Uterus (tissue), 3 donors: ENCODE measurements at regions not wholly inside any gene's neighbourhood (a gene's known extent, or its start where the extent isn't known, plus 50 kb on each side); places are given as distances from the start of the nearest gene placed in this dataset.

Experiments used
- DNase-seq, 2 donors: peaks; one replicate each; pipeline ENCODE4 v3.0.0-alpha.2; 2019 to 2020
- H3K27ac ChIP-seq, 2 donors: fragments of 200-600 bp; sonication (generic); 1 replicate in 1 of 2; 2 replicates in 1 of 2; pipeline ENCODE4 v1.5.1; 2016 to 2018
- H3K27me3 ChIP-seq, 2 donors: fragments of 200-600 bp; sonication (generic); one replicate each; pipeline ENCODE4 v1.5.1; 2018 to 2019; ENCODE audit warnings: control low read depth in 1 of 2
- H3K36me3 ChIP-seq, 2 donors: fragments of 200-600 bp; sonication (generic); one replicate each; pipeline ENCODE4 v1.5.1; 2019; ENCODE audit warnings: control low read depth in 1 of 2
- H3K4me1 ChIP-seq, 2 donors: fragments of 200-600 bp; sonication (generic); one replicate each; pipeline ENCODE4 v1.5.1; 2018 to 2019; ENCODE audit warnings: control low read depth in 1 of 2
- H3K4me3 ChIP-seq, 2 donors: fragments of 200-600 bp; sonication (generic); 1 replicate in 1 of 2; 2 replicates in 1 of 2; pipeline ENCODE4 v1.5.1; 2018 to 2019; ENCODE audit warnings: mild to moderate bottlenecking in 1 of 2
- H3K9me3 ChIP-seq, 2 donors: fragments of 200-600 bp; sonication (generic); one replicate each; pipeline ENCODE4 v1.5.1; 2019; ENCODE audit warnings: control low read depth in 1 of 2
- CTCF ChIP-seq, 4 experiments: fragments of 200-600 bp in 2 of 4; fragments of 450-650 bp in 2 of 4; sonication (generic) in 2 of 4; IDR thresholded peaks; one replicate each; pipeline ENCODE4 v1.5.1; 2016 to 2019; ENCODE audit warnings: antibody characterized with exemption in 4 of 4, mild to moderate bottlenecking in 2 of 4, moderate library complexity in 1 of 4
- POLR2A ChIP-seq, 2 donors: fragments of 450-650 bp; IDR thresholded peaks; one replicate each; pipeline ENCODE4 v1.6.1; 2016; ENCODE audit warnings: antibody characterized with exemption in 2 of 2, mild to moderate bottlenecking in 1 of 2, moderate library complexity in 1 of 2
- intact Hi-C: fragments of 100-400 bp; cut with DNase I; formaldehyde crosslinking; loops from one replicate; pipeline ENCODE4 v1.15.1; 2023; ENCODE audit warnings: low total_unique reads
- donor health status: DM: yes; HTN: yes; CAD: no.

GRCh38 chr14:42192738-42193653 lies 586.3 kb downstream of the LRFN5 start:
- H3K4me1 ChIP-seq = no peaks in the 10 kb centered on the region
- DNase-seq = no peak
- H3K36me3 ChIP-seq = no peaks in the 10 kb centered on the region
- no peaks in the 10 kb centered on the region for H3K9me3 ChIP-seq
- no peaks in the 10 kb centered on the region for H3K27me3 ChIP-seq
- H3K4me3 ChIP-seq = no peak overlapping the region
- peak overlapping the region in 1 of 2 donors; percentile 67 for H3K27ac ChIP-seq
- intact Hi-C loops = no loop called here
- TF ChIP-seq POLR2A (IDR thresholded peaks at IDR 0.05) = no peak
- TF ChIP-seq CTCF (IDR thresholded peaks at IDR 0.05) = no peak

GRCh38 chr14:42190744-42191143 lies 584.1 kb downstream of the LRFN5 start:
- intact Hi-C loops = no loop called here
- no peaks in the 10 kb centered on the region for H3K27me3 ChIP-seq
- H3K27ac ChIP-seq = no peak overlapping the region
- H3K36me3 ChIP-seq = no peaks in the 10 kb centered on the region
- no peak for TF ChIP-seq CTCF (IDR thresholded peaks at IDR 0.05)
- no peak for TF ChIP-seq POLR2A (IDR thresholded peaks at IDR 0.05)
- H3K9me3 ChIP-seq = no peaks in the 10 kb centered on the region
- no peak overlapping the region for H3K4me3 ChIP-seq
- no peak for DNase-seq
- H3K4me1 ChIP-seq = no peaks in the 10 kb centered on the region

GRCh38 chr14:42187846-42188245 lies 581.2 kb downstream of the LRFN5 start:
- DNase-seq = no peak
- intact Hi-C loops = no loop called here
- H3K9me3 ChIP-seq = no peaks in the 10 kb centered on the region

GRCh38 chr14:42185718-42186117 lies 579.0 kb downstream of the LRFN5 start:
- no peaks in the 10 kb centered on the region for H3K27me3 ChIP-seq
- no peak for DNase-seq
- H3K36me3 ChIP-seq = no peaks in the 10 kb centered on the region
- TF ChIP-seq POLR2A (IDR thresholded peaks at IDR 0.05) (no peak), CTCF (IDR thresholded peaks at IDR 0.05) (no peak)
- no peaks in the 10 kb centered on the region for H3K4me1 ChIP-seq
- intact Hi-C loops = no loop called here
- no peaks in the 10 kb centered on the region for H3K9me3 ChIP-seq
- H3K27ac ChIP-seq = no peak overlapping the region
- H3K4me3 ChIP-seq = no peak overlapping the region

More at GRCh38 chr14:42187846-42188245, 581.2 kb downstream of the LRFN5 start:
- H3K4me1 ChIP-seq = no peaks in the 10 kb centered on the region
- TF ChIP-seq CTCF (IDR thresholded peaks at IDR 0.05) (no peak), POLR2A (IDR thresholded peaks at IDR 0.05) (no peak)
- no peak overlapping the region for H3K4me3 ChIP-seq
- H3K27ac ChIP-seq = no peak overlapping the region
- H3K36me3 ChIP-seq = no peaks in the 10 kb centered on the region
- no peaks in the 10 kb centered on the region for H3K27me3 ChIP-seq

GRCh38 chr14:42174357-42174756 lies 567.7 kb downstream of the LRFN5 start:
- Histone ChIP-seq H3K4me3 (no peak overlapping the region), H3K4me1 (no peaks in the 10 kb centered on the region), H3K9me3 (no peaks in the 10 kb centered on the region), H3K27ac (no peak overlapping the region), H3K36me3 (no peaks in the 10 kb centered on the region), H3K27me3 (no peaks in the 10 kb centered on the region)
- DNase-seq = no peak
- intact Hi-C loops = no loop called here
- no peak for TF ChIP-seq POLR2A (IDR thresholded peaks at IDR 0.05)
- TF ChIP-seq CTCF (IDR thresholded peaks at IDR 0.05) = no peak
